ENCODE measurements at regions not wholly inside any gene's neighbourhood (a gene's known extent, or its start where the extent isn't known, plus 50 kb on each side); places are given as distances from the start of the nearest gene placed in this dataset.

GRCh38 chr13:55714120-55714519 is 1426.6 kb upstream of the PRR20A start:
- no peak for DNase-seq (ENCODE audit: low spot score)
- Histone ChIP-seq H3K27me3 (no peaks in the 10 kb centered on the region), H3K4me1 (no peaks in the 10 kb centered on the region), H3K4me3 (no peak overlapping the region), H3K9me3 (no peaks in the 10 kb centered on the region), H3K36me3 (no peaks in the 10 kb centered on the region), H3K27ac (no peak overlapping the region)
- no peak for TF ChIP-seq CTCF (IDR thresholded peaks at IDR 0.05)

GRCh38 chr13:55727683-55728082 is 1413.0 kb upstream of the PRR20A start:
- H3K4me3 ChIP-seq = no peak overlapping the region
- no peaks in the 10 kb centered on the region for H3K4me1 ChIP-seq
- no peaks in the 10 kb centered on the region for H3K9me3 ChIP-seq
- no peaks in the 10 kb centered on the region for H3K27me3 ChIP-seq
- H3K36me3 ChIP-seq = no peaks in the 10 kb centered on the region
- DNase-seq (ENCODE audit: low spot score) = no peak
- TF ChIP-seq CTCF (IDR thresholded peaks at IDR 0.05) = no peak
- no peak overlapping the region for H3K27ac ChIP-seq

- Histone ChIP-seq H3K4me3 (no peak overlapping the region), H3K4me1 (no peaks in the 10 kb centered on the region), H3K27ac (no peak overlapping the region), H3K27me3 (no peaks in the 10 kb centered on the region), H3K9me3 (no peaks in the 10 kb centered on the region), H3K36me3 (no peaks in the 10 kb centered on the region)
- TF ChIP-seq CTCF (IDR thresholded peaks at IDR 0.05) = no peak
- no peak for DNase-seq (ENCODE audit: low spot score)
Measured at GRCh38 chr13:55728247-55728646, 1412.5 kb upstream of the PRR20A start.

- H3K27me3 ChIP-seq = no peaks in the 10 kb centered on the region
- no peak for TF ChIP-seq CTCF (IDR thresholded peaks at IDR 0.05)
- H3K36me3 ChIP-seq = no peaks in the 10 kb centered on the region
- no peak overlapping the region for H3K27ac ChIP-seq
- DNase-seq (ENCODE audit: low spot score) = no peak
- no peaks in the 10 kb centered on the region for H3K9me3 ChIP-seq
- H3K4me3 ChIP-seq = no peak overlapping the region
- H3K4me1 ChIP-seq = no peaks in the 10 kb centered on the region
Measured at GRCh38 chr13:55745828-55746227, 1394.9 kb upstream of the PRR20A start.

- H3K27me3 ChIP-seq = no peaks in the 10 kb centered on the region
- no peaks in the 10 kb centered on the region for H3K4me1 ChIP-seq
- no peak overlapping the region for H3K27ac ChIP-seq
- no peaks in the 10 kb centered on the region for H3K36me3 ChIP-seq
- H3K9me3 ChIP-seq = no peaks in the 10 kb centered on the region
- DNase-seq (ENCODE audit: low spot score) = no peak
- TF ChIP-seq CTCF (IDR thresholded peaks at IDR 0.05) = no peak
- no peak overlapping the region for H3K4me3 ChIP-seq
Measured at GRCh38 chr13:55761986-55762385, 1378.7 kb upstream of the PRR20A start.

- H3K27me3 ChIP-seq = no peaks in the 10 kb centered on the region
- no peak for TF ChIP-seq CTCF (IDR thresholded peaks at IDR 0.05)
- H3K36me3 ChIP-seq = no peaks in the 10 kb centered on the region
- DNase-seq (ENCODE audit: low spot score) = no peak
- no peak overlapping the region for H3K4me3 ChIP-seq
- H3K9me3 ChIP-seq = no peaks in the 10 kb centered on the region
- no peak overlapping the region for H3K27ac ChIP-seq
- H3K4me1 ChIP-seq = no peaks in the 10 kb centered on the region
Measured at GRCh38 chr13:55777612-55778011, 1363.1 kb upstream of the PRR20A start.

Measured in right atrium auricular region (tissue), 2 donors.